ENCODE measurements at regions not wholly inside any gene's neighbourhood (a gene's known extent, or its start where the extent isn't known, plus 50 kb on each side); places are given as distances from the start of the nearest gene placed in this dataset.

- Histone ChIP-seq H3K4me1 (no peaks in the 10 kb centered on the region), H3K27me3 (ENCODE audit: control insufficient read depth, insufficient read depth, low read length) (no peaks in the 10 kb centered on the region), H3K27ac (no peak overlapping the region), H3K79me2 (no peaks in the 10 kb centered on the region), H3K4me3 (ENCODE audit: low read depth, low read length) (no peak overlapping the region), H3K9ac (no peak overlapping the region), H3K4me2 (ENCODE audit: low read length) (no peak overlapping the region), H3K36me3 (ENCODE audit: control insufficient read depth, insufficient read depth, low read length) (no peaks in the 10 kb centered on the region), H3K9me3 (ENCODE audit: control insufficient read depth, low read length) (no peaks in the 10 kb centered on the region), H2AFZ (no peak overlapping the region)
- TF ChIP-seq, protein P1, sequence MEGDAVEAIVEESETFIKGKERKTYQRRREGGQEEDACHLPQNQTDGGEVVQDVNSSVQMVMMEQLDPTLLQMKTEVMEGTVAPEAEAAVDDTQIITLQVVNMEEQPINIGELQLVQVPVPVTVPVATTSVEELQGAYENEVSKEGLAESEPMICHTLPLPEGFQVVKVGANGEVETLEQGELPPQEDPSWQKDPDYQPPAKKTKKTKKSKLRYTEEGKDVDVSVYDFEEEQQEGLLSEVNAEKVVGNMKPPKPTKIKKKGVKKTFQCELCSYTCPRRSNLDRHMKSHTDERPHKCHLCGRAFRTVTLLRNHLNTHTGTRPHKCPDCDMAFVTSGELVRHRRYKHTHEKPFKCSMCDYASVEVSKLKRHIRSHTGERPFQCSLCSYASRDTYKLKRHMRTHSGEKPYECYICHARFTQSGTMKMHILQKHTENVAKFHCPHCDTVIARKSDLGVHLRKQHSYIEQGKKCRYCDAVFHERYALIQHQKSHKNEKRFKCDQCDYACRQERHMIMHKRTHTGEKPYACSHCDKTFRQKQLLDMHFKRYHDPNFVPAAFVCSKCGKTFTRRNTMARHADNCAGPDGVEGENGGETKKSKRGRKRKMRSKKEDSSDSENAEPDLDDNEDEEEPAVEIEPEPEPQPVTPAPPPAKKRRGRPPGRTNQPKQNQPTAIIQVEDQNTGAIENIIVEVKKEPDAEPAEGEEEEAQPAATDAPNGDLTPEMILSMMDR (IDR thresholded peaks at IDR 0.05): no peak
These were observed 74.2 kb upstream of the IGLL5 start for GRCh38 chr22:22813126-22814075.

GRCh38 chr22:22814666-22815396 lies 72.8 kb upstream of the IGLL5 start:
- TF ChIP-seq, protein P1 (IDR thresholded peaks at IDR 0.05): no peak
- Histone ChIP-seq H3K79me2 (no peaks in the 10 kb centered on the region), H2AFZ (no peak overlapping the region), H3K36me3 (ENCODE audit: control insufficient read depth, insufficient read depth, low read length) (no peaks in the 10 kb centered on the region), H3K27ac (no peak overlapping the region), H3K4me1 (no peaks in the 10 kb centered on the region), H3K4me2 (ENCODE audit: low read length) (no peak overlapping the region), H3K4me3 (ENCODE audit: low read depth, low read length) (no peak overlapping the region), H3K9ac (no peak overlapping the region), H3K27me3 (ENCODE audit: control insufficient read depth, insufficient read depth, low read length) (no peaks in the 10 kb centered on the region), H3K9me3 (ENCODE audit: control insufficient read depth, low read length) (no peaks in the 10 kb centered on the region)

DNA sequence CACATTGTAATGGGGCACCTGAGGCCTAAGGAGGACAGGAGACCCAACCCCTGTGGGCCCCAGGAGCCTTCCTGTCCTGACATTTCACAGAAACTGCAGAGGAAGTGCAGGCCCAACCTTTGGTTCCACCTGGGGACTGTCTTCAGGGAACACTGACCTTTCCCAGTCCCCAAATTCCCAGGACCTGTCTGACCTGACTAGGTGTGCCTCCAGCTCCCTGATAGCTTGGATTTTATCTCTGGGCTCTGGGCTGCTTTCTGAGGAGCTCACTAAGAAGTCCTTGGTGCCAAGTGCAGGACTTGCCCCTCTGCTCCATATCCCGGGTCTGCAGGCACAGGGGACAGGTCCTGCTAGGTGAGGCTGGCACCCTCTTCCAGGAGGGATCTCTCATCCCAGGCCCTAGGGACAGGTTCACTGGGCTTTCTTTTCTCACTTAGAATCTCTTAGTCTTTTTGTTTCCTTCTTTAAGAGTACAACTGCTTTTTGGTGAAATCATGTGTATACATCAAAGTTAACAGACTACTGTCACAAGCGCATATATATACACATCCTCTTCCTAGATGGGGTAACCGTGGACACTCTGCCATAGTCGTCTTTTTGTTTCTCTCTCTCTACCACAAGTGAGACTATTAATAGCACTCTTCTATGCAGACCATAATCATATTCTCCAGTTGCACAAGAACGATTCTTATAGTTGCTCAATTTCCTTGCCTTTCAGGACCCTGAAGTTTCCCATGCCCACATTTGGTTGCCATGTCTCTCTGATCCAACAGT lies 72.0 kb upstream of the IGLL5 start:
- TF ChIP-seq, protein P1 (IDR thresholded peaks at IDR 0.05): no peak
- H3K27me3 ChIP-seq (ENCODE audit: control insufficient read depth, insufficient read depth, low read length): no peaks in the 10 kb centered on the region
- no peak overlapping the region for H3K27ac ChIP-seq
- no peaks in the 10 kb centered on the region for H3K36me3 ChIP-seq (ENCODE audit: control insufficient read depth, insufficient read depth, low read length)
- no peak overlapping the region for H3K9ac ChIP-seq
- H3K4me3 ChIP-seq (ENCODE audit: low read depth, low read length): no peak overlapping the region
- H3K9me3 ChIP-seq (ENCODE audit: control insufficient read depth, low read length): no peaks in the 10 kb centered on the region
- no peaks in the 10 kb centered on the region for H3K79me2 ChIP-seq
- no peaks in the 10 kb centered on the region for H3K4me1 ChIP-seq
- H2AFZ ChIP-seq: no peak overlapping the region
- no peak overlapping the region for H3K4me2 ChIP-seq (ENCODE audit: low read length)

DNA sequence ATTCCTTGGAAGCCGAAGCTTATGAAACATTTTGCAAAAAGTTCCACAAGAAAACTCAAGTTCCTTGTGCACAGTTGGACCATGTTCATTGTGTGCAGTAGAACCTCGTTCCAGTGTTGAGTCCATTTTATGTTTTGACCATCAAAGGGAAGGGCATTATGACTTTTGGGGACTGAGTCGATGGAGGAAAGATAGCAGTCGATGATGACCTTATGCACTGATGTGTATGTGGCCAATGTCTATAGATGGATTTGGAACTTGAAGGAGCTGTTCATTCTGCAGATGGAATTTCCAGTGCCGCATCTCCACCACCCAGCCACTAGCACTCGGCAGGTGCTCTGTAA lies 71.5 kb upstream of the IGLL5 start:
- TF ChIP-seq, protein P1 (IDR thresholded peaks at IDR 0.05): no peak

More for the DNA sequence above, 71.5 kb upstream of the IGLL5 start:
- Histone ChIP-seq H3K79me2 (no peaks in the 10 kb centered on the region), H2AFZ (no peak overlapping the region), H3K27me3 (ENCODE audit: control insufficient read depth, insufficient read depth, low read length) (no peaks in the 10 kb centered on the region), H3K4me3 (ENCODE audit: low read depth, low read length) (no peak overlapping the region), H3K4me2 (ENCODE audit: low read length) (no peak overlapping the region), H3K36me3 (ENCODE audit: control insufficient read depth, insufficient read depth, low read length) (no peaks in the 10 kb centered on the region), H3K9me3 (ENCODE audit: control insufficient read depth, low read length) (no peaks in the 10 kb centered on the region), H3K9ac (no peak overlapping the region), H3K4me1 (no peaks in the 10 kb centered on the region), H3K27ac (no peak overlapping the region)

Measured in parathyroid adenoma (tissue), 2 donors.